Lower lobe of right lung (tissue), 2 donors: ENCODE measurements at regions not wholly inside any gene's neighbourhood (a gene's known extent, or its start where the extent isn't known, plus 50 kb on each side); places are given as distances from the start of the nearest gene placed in this dataset.

Source experiments
- ATAC-seq, 2 donors: fragments of 200-7000 bp; cut with Tn5 transposase; one replicate each; pipeline ENCODE4 v1.9.1; 2020 to 2022; ENCODE audit warnings: mild to moderate bottlenecking in 2 of 2, moderate library complexity in 2 of 2
- DNase-seq: peaks from one replicate; pipeline ENCODE4 v3.0.0-alpha.2; 2020
- H3K27ac ChIP-seq: fragments of 200-600 bp; one replicate; pipeline ENCODE4 v1.8.0; 2022
- H3K27me3 ChIP-seq: fragments of 200-600 bp; one replicate; pipeline ENCODE4 v1.8.0; 2022; ENCODE audit warnings: low read depth
- H3K36me3 ChIP-seq: fragments of 200-600 bp; one replicate; pipeline ENCODE4 v1.8.0; 2022; ENCODE audit warnings: mild to moderate bottlenecking
- H3K4me1 ChIP-seq: fragments of 200-600 bp; one replicate; pipeline ENCODE4 v1.8.0; 2022
- H3K4me3 ChIP-seq: fragments of 200-600 bp; one replicate; pipeline ENCODE4 v1.8.0; 2022; ENCODE audit warnings: mild to moderate bottlenecking
- H3K9me3 ChIP-seq: fragments of 200-600 bp; one replicate; pipeline ENCODE4 v1.8.0; 2022
- CTCF ChIP-seq: fragments of 200-600 bp; IDR thresholded peaks from one replicate; pipeline ENCODE4 v1.8.0; 2022; ENCODE audit warnings: antibody characterized with exemption, mild to moderate bottlenecking
- intact Hi-C: fragments of 100-400 bp; cut with DNase I; formaldehyde crosslinking; loops from one replicate; pipeline ENCODE4 v1.11.0; 2022
- donor health status: DM: no; HTN: yes; CAD: no; lungs with severe emphysema.

GRCh38 chr10:53396876-53397275 is 624.3 kb upstream of the MBL2 start:
- ATAC-seq (no peak), DNase-seq (no peak)
- H3K4me1 ChIP-seq: no peaks in the 10 kb centered on the region
- TF ChIP-seq CTCF: no peak
- H3K27ac ChIP-seq: no peak overlapping the region
- H3K4me3 ChIP-seq: no peak overlapping the region
- intact Hi-C loops: no loop called here
- H3K9me3 ChIP-seq: peaks cover 16% of the 10 kb centered on the region
- no peaks in the 10 kb centered on the region for H3K27me3 ChIP-seq
- H3K36me3 ChIP-seq: no peaks in the 10 kb centered on the region

- H3K4me3 ChIP-seq: no peak overlapping the region
- no peaks in the 10 kb centered on the region for H3K4me1 ChIP-seq
- TF ChIP-seq CTCF: no peak
- H3K27me3 ChIP-seq: no peaks in the 10 kb centered on the region
- H3K9me3 ChIP-seq: peaks cover 16% of the 10 kb centered on the region
- no peaks in the 10 kb centered on the region for H3K36me3 ChIP-seq
- intact Hi-C loops: no loop called here
- ATAC-seq (no peak), DNase-seq (no peak)
- no peak overlapping the region for H3K27ac ChIP-seq
Observed at GRCh38 chr10:53395449-53395848, 622.9 kb upstream of the MBL2 start.

GRCh38 chr10:53387562-53387961 is 615.0 kb upstream of the MBL2 start:
- H3K27me3 ChIP-seq: no peaks in the 10 kb centered on the region
- no peak overlapping the region for H3K27ac ChIP-seq
- no peaks in the 10 kb centered on the region for H3K9me3 ChIP-seq
- intact Hi-C loops: no loop called here
- H3K4me1 ChIP-seq: no peaks in the 10 kb centered on the region
- DNase-seq (no peak), ATAC-seq (no peak)
- no peak for TF ChIP-seq CTCF
- H3K36me3 ChIP-seq: no peaks in the 10 kb centered on the region
- no peak overlapping the region for H3K4me3 ChIP-seq

- H3K27me3 ChIP-seq: no peaks in the 10 kb centered on the region
- intact Hi-C loops: no loop called here
- no peak for ATAC-seq
Observed at GRCh38 chr10:53382543-53382942, 610.0 kb upstream of the MBL2 start.

GRCh38 chr10:53379956-53380355 is 607.4 kb upstream of the MBL2 start:
- Histone ChIP-seq H3K27me3 (no peaks in the 10 kb centered on the region), H3K36me3 (no peaks in the 10 kb centered on the region), H3K27ac (no peak overlapping the region), H3K4me3 (no peak overlapping the region), H3K9me3 (no peaks in the 10 kb centered on the region), H3K4me1 (no peaks in the 10 kb centered on the region)
- no peak for TF ChIP-seq CTCF
- intact Hi-C loops: no loop called here
- ATAC-seq (no peak), DNase-seq (no peak)

More at GRCh38 chr10:53382543-53382942, 610.0 kb upstream of the MBL2 start:
- no peak for DNase-seq
- H3K4me1 ChIP-seq: no peaks in the 10 kb centered on the region
- no peak overlapping the region for H3K4me3 ChIP-seq
- H3K9me3 ChIP-seq: no peaks in the 10 kb centered on the region
- no peaks in the 10 kb centered on the region for H3K36me3 ChIP-seq
- no peak for TF ChIP-seq CTCF
- no peak overlapping the region for H3K27ac ChIP-seq

GRCh38 chr10:53370347-53370746 is 597.8 kb upstream of the MBL2 start:
- no peak for ATAC-seq
- no peaks in the 10 kb centered on the region for H3K4me1 ChIP-seq
- H3K27ac ChIP-seq: no peak overlapping the region
- intact Hi-C loops: no loop called here
- no peak for DNase-seq
- no peak overlapping the region for H3K4me3 ChIP-seq
- no peak for TF ChIP-seq CTCF
- H3K27me3 ChIP-seq: no peaks in the 10 kb centered on the region
- no peaks in the 10 kb centered on the region for H3K36me3 ChIP-seq
- no peaks in the 10 kb centered on the region for H3K9me3 ChIP-seq
